Endodermal cell (in vitro differentiated cells): ENCODE measurements at regions not wholly inside any gene's neighbourhood (a gene's known extent, or its start where the extent isn't known, plus 50 kb on each side); places are given as distances from the start of the nearest gene placed in this dataset.

Source experiments
- DNase-seq: peaks from one replicate; pipeline ENCODE4 v3.0.0-alpha.2; 2017
- H3K27ac ChIP-seq: 2 replicates; pipeline ENCODE4 v1.5.1; 2013; ENCODE audit warnings: mild to moderate bottlenecking, low read depth, low read length, moderate library complexity
- H3K27me3 ChIP-seq: 2 replicates; pipeline ENCODE4 v1.6.1; 2013; ENCODE audit warnings: mild to moderate bottlenecking, low read length, moderate library complexity; ENCODE audit not compliant: insufficient read depth, control insufficient read depth, poor library complexity, severe bottlenecking
- H3K36me3 ChIP-seq: 2 replicates; pipeline ENCODE4 v1.7.0; 2013; ENCODE audit warnings: mild to moderate bottlenecking, low read length, moderate library complexity; ENCODE audit not compliant: control insufficient read depth, insufficient read depth
- H3K4me1 ChIP-seq: one replicate; pipeline ENCODE4 v1.7.0; 2013; ENCODE audit warnings: low read length; ENCODE audit not compliant: control insufficient read depth, insufficient read depth
- H3K4me3 ChIP-seq: 2 replicates; pipeline ENCODE4 v1.5.1; 2013; ENCODE audit warnings: mild to moderate bottlenecking, low read length, moderate library complexity
- H3K9ac ChIP-seq: 2 replicates; pipeline ENCODE4 v1.6.1; 2013; ENCODE audit warnings: mild to moderate bottlenecking, low read length, moderate library complexity; ENCODE audit not compliant: poor library complexity, severe bottlenecking; ENCODE audit errors: extremely low read depth
- H3K9me3 ChIP-seq: 2 replicates; pipeline ENCODE4 v1.6.1; 2013; ENCODE audit warnings: mild to moderate bottlenecking, low read length, moderate library complexity; ENCODE audit not compliant: control insufficient read depth
- H3K27ac Mint-ChIP-seq: 2 replicates; pipeline ENCODE4 v1.8.0; 2020; ENCODE audit warnings: mixed read lengths
- H3K27me3 Mint-ChIP-seq: 2 replicates; pipeline ENCODE4 v1.8.0; 2021; ENCODE audit warnings: mild to moderate bottlenecking, mixed read lengths; ENCODE audit not compliant: insufficient read depth
- H3K36me3 Mint-ChIP-seq: 2 replicates; pipeline ENCODE4 v1.8.0; 2020; ENCODE audit warnings: low read depth, mixed read lengths
- H3K4me1 Mint-ChIP-seq: 2 replicates; pipeline ENCODE4 v1.8.0; 2020; ENCODE audit warnings: mixed read lengths
- H3K4me3 Mint-ChIP-seq: 2 replicates; pipeline ENCODE4 v1.8.0; 2020; ENCODE audit warnings: mild to moderate bottlenecking, moderate library complexity, mixed read lengths
- H3K9me3 Mint-ChIP-seq: 2 replicates; pipeline ENCODE4 v1.8.0; 2020; ENCODE audit warnings: mild to moderate bottlenecking, mixed read lengths
- CTCF ChIP-seq: fragments of 200-600 bp; sonication (generic); conservative IDR thresholded peaks from 2 replicates; pipeline ENCODE4 v1.5.0; 2021; ENCODE audit warnings: antibody characterized with exemption, mild to moderate bottlenecking
- WGBS, 2 experiments: methylation state at CpG; one replicate each; pipeline versions ENCODE4 v1.1.5 to v1.1.7; 2013; ENCODE audit warnings: missing lambda C conversion rate in 2 of 2, mixed read lengths in 1 of 2; ENCODE audit not compliant: insufficient coverage in 1 of 2, insufficient read length in 1 of 2; 5-methylcytosine and 5-hydroxymethylcytosine counted together

DNA sequence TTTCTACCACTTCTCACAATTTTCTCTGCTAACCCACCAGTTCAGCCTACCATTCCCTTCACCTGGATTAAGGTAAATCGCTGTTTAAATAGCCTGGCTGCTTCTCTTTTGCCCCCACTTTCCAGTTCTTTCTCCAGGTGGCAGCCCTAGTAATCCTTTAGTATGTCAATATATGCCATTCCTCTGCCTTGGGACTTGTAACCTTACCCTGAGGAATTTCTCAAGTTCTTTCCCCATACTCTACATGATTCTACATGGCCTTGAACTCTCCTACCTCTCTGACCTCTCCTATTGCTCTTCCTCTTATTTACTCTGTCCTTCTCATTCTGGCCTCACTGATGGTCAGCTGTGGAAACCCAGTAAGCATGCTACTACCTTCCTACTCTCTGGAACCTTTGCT lies 546.0 kb downstream of the PLA2G4A start:
- Histone ChIP-seq H3K27me3 (no peaks in the 10 kb centered on the region), H3K4me1 (peaks cover 9% of the 10 kb centered on the region), H3K36me3 (no peaks in the 10 kb centered on the region), H3K4me3 (no peak overlapping the region), H3K27ac (no peak overlapping the region), H3K9me3 (no peaks in the 10 kb centered on the region), H3K9ac (no peak overlapping the region)
- peaks cover 22% of the 10 kb centered on the region for H3K4me1 Mint-ChIP-seq
- no peak overlapping the region for H3K27ac Mint-ChIP-seq
- WGBS, 2 experiments, result 63 to 67% methylated on average over 1 of the region's 1 CpG
- DNase-seq, result no peak
- no peaks in the 10 kb centered on the region for H3K9me3 Mint-ChIP-seq
- no peak for TF ChIP-seq CTCF
- no peaks in the 10 kb centered on the region for H3K27me3 Mint-ChIP-seq
- no peak overlapping the region for H3K4me3 Mint-ChIP-seq
- H3K36me3 Mint-ChIP-seq, result no peaks in the 10 kb centered on the region

- H3K4me1 Mint-ChIP-seq, result peaks cover 25% of the 10 kb centered on the region
Observed at GRCh38 chr1:187383366-187383765, 554.6 kb downstream of the PLA2G4A start.

GRCh38 chr1:187384504-187384903 lies 555.8 kb downstream of the PLA2G4A start:
- H3K4me3 Mint-ChIP-seq, result no peak overlapping the region
- TF ChIP-seq CTCF, result no peak
- Histone ChIP-seq H3K9ac (no peak overlapping the region), H3K27me3 (no peaks in the 10 kb centered on the region), H3K36me3 (no peaks in the 10 kb centered on the region), H3K4me3 (no peak overlapping the region), H3K27ac (no peak overlapping the region), H3K9me3 (no peaks in the 10 kb centered on the region), H3K4me1 (peaks cover 12% of the 10 kb centered on the region)
- no peak for DNase-seq
- H3K4me1 Mint-ChIP-seq, result peaks cover 23% of the 10 kb centered on the region
- H3K27me3 Mint-ChIP-seq, result no peaks in the 10 kb centered on the region
- no peaks in the 10 kb centered on the region for H3K9me3 Mint-ChIP-seq
- 95 to 100% methylated on average over 2 of the region's 2 CpGs for WGBS, 2 experiments
- peaks cover 2% of the 10 kb centered on the region for H3K36me3 Mint-ChIP-seq
- H3K27ac Mint-ChIP-seq, result no peak overlapping the region

More at GRCh38 chr1:187383366-187383765, 554.6 kb downstream of the PLA2G4A start:
- H3K27me3 Mint-ChIP-seq, result no peaks in the 10 kb centered on the region
- Histone ChIP-seq H3K36me3 (no peaks in the 10 kb centered on the region), H3K4me1 (peaks cover 14% of the 10 kb centered on the region), H3K4me3 (no peak overlapping the region), H3K27me3 (no peaks in the 10 kb centered on the region), H3K9me3 (no peaks in the 10 kb centered on the region), H3K27ac (no peak overlapping the region), H3K9ac (no peak overlapping the region)
- H3K9me3 Mint-ChIP-seq, result no peaks in the 10 kb centered on the region
- TF ChIP-seq CTCF, result peak; percentile 79
- H3K27ac Mint-ChIP-seq, result no peak overlapping the region
- WGBS, 2 experiments, result 80 to 83% methylated on average over 1 to 3 of the region's 3 CpGs
- peak; percentile 73 for DNase-seq
- peaks cover 2% of the 10 kb centered on the region for H3K36me3 Mint-ChIP-seq
- H3K4me3 Mint-ChIP-seq, result no peak overlapping the region
